Caco-2 (cell line): ENCODE measurements at regions not wholly inside any gene's neighbourhood (a gene's known extent, or its start where the extent isn't known, plus 50 kb on each side); places are given as distances from the start of the nearest gene placed in this dataset.

Experiments
- BruUV-seq: library from RNA; stranded (reverse); fragments of 400-500 nt; replicated peaks from 2 replicates; lab custom pipeline; 2021; lab: Mats Ljungman, UMichigan
- CTCF ChIA-PET: fragments of 300-600 bp; sonication (Branson Sonifier 250); formaldehyde crosslinking; loops from one replicate; lab custom pipeline; 2022; ENCODE audit warnings: antibody characterized with exemption; lab: Charles Lee
- POLR2A ChIA-PET: fragments of 300-600 bp; sonication (Branson Sonifier 250); formaldehyde crosslinking; loops from one replicate; lab custom pipeline; 2022; ENCODE audit warnings: antibody characterized with exemption; lab: Charles Lee
- DNase-seq, 2 experiments: peaks; one replicate each; pipeline versions ENCODE4 v3.0.0 to v3.0.0-alpha.2; 2020 to 2022
- H3K27me3 ChIP-seq: replicated peaks from 2 replicates; pipeline ENCODE4 v1.6.0; 2011; ENCODE audit warnings: low read length; ENCODE audit not compliant: control insufficient read depth, insufficient read depth
- H3K36me3 ChIP-seq: 2 replicates; pipeline ENCODE4 v1.5.1; 2011; ENCODE audit warnings: low read length; ENCODE audit not compliant: control insufficient read depth, insufficient read depth
- H3K4me1 ChIP-seq: fragments of 250-450 bp; sonication (Bioruptor Pico); 2 replicates; pipeline ENCODE4 v1.5.1; 2020; ENCODE audit warnings: mild to moderate bottlenecking
- H3K4me3 ChIP-seq: 2 replicates; pipeline ENCODE4 v1.5.1; 2011; ENCODE audit warnings: low read depth, mild to moderate bottlenecking, control low read depth, low read length
- H3K9me3 ChIP-seq: fragments of 250-450 bp; sonication (Bioruptor Pico); 2 replicates; pipeline ENCODE4 v1.5.1; 2020; ENCODE audit warnings: mild to moderate bottlenecking, moderate library complexity
- H3K27ac Mint-ChIP-seq: one replicate; pipeline ENCODE4 v1.8.0; 2022; ENCODE audit warnings: mixed read lengths; ENCODE audit not compliant: unreplicated experiment
- H3K27me3 Mint-ChIP-seq: one replicate; pipeline ENCODE4 v1.8.0; 2022; ENCODE audit warnings: mixed read lengths; ENCODE audit not compliant: insufficient read depth, unreplicated experiment
- H3K36me3 Mint-ChIP-seq: one replicate; pipeline ENCODE4 v1.8.0; 2022; ENCODE audit warnings: mild to moderate bottlenecking, mixed read lengths; ENCODE audit not compliant: insufficient read depth, unreplicated experiment
- H3K4me1 Mint-ChIP-seq: one replicate; pipeline ENCODE4 v1.8.0; 2022; ENCODE audit warnings: low read depth, mixed read lengths; ENCODE audit not compliant: unreplicated experiment
- H3K4me3 Mint-ChIP-seq: one replicate; pipeline ENCODE4 v1.8.0; 2022; ENCODE audit warnings: mild to moderate bottlenecking, moderate library complexity, mixed read lengths; ENCODE audit not compliant: unreplicated experiment
- H3K9me3 Mint-ChIP-seq: one replicate; pipeline ENCODE4 v1.8.0; 2022; ENCODE audit warnings: mixed read lengths; ENCODE audit not compliant: unreplicated experiment
- CTCF ChIP-seq, 2 experiments: fragments of 200-600 bp in 1 of 2; IDR thresholded peaks; 1 replicate in 1 of 2; 2 replicates in 1 of 2; pipeline versions ENCODE4 v1.5.1 to v1.8.0; 2011 to 2022; ENCODE audit warnings: antibody characterized with exemption in 1 of 2, control low read depth in 1 of 2, inconsistent platforms in 1 of 2, low read depth in 1 of 2, low read length in 1 of 2, mild to moderate bottlenecking in 1 of 2, moderate library complexity in 1 of 2; ENCODE audit not compliant: insufficient read depth in 1 of 2, severe bottlenecking in 1 of 2, unreplicated experiment in 1 of 2
- intact Hi-C: fragments of 100-400 bp; cut with micrococcal nuclease; formaldehyde crosslinking; loops from one replicate; pipeline ENCODE4 v1.10.0; 2022; ENCODE audit not compliant: unreplicated experiment

GRCh38 chr4:155609455-155610059 is 57.1 kb upstream of the GUCY1A1 start:
- no peak for TF ChIP-seq CTCF (IDR thresholded peaks at IDR 0.05; ENCODE audit: insufficient read depth in 1 of 2, low read depth in 1 of 2, low read length in 1 of 2, severe bottlenecking in 1 of 2, unreplicated experiment in 1 of 2)
- Histone ChIP-seq H3K4me1 (no peaks in the 10 kb centered on the region), H3K9me3 (no peaks in the 10 kb centered on the region), H3K36me3 (no peaks in the 10 kb centered on the region), H3K4me3 (no peak overlapping the region), H3K27me3 (no peaks in the 10 kb centered on the region)
- H3K4me1 Mint-ChIP-seq, result no peaks in the 10 kb centered on the region
- H3K27me3 Mint-ChIP-seq, result no peaks in the 10 kb centered on the region
- H3K9me3 Mint-ChIP-seq, result no peaks in the 10 kb centered on the region
- no peak overlapping the region for H3K27ac Mint-ChIP-seq
- no peak overlapping the region for H3K4me3 Mint-ChIP-seq
- H3K36me3 Mint-ChIP-seq, result no peaks in the 10 kb centered on the region
- BruUV-seq, result no TSS peak
- CTCF ChIA-PET, result no interaction called here
- DNase-seq, result no peak
- intact Hi-C loops, result no loop called here
- POLR2A ChIA-PET, result no interaction called here

- ChIA-PET CTCF (no interaction called here), POLR2A (no interaction called here)
- no peaks in the 10 kb centered on the region for H3K27me3 ChIP-seq
- no peak for DNase-seq
- H3K9me3 ChIP-seq, result no peaks in the 10 kb centered on the region
- no peaks in the 10 kb centered on the region for H3K4me1 ChIP-seq
- no TSS peak for BruUV-seq
- Mint-ChIP-seq H3K36me3 (no peaks in the 10 kb centered on the region), H3K9me3 (no peaks in the 10 kb centered on the region), H3K4me3 (no peak overlapping the region), H3K27ac (no peak overlapping the region), H3K4me1 (no peaks in the 10 kb centered on the region), H3K27me3 (no peaks in the 10 kb centered on the region)
- H3K4me3 ChIP-seq, result no peak overlapping the region
- TF ChIP-seq CTCF (IDR thresholded peaks at IDR 0.05; ENCODE audit: insufficient read depth in 1 of 2, low read depth in 1 of 2, low read length in 1 of 2, severe bottlenecking in 1 of 2, unreplicated experiment in 1 of 2), result no peak
- H3K36me3 ChIP-seq, result no peaks in the 10 kb centered on the region
- intact Hi-C loops, result no loop called here
Observed at GRCh38 chr4:155608225-155608885, 58.3 kb upstream of the GUCY1A1 start.

- H3K4me1 Mint-ChIP-seq, result no peaks in the 10 kb centered on the region
Observed at GRCh38 chr4:155607481-155607880, 59.2 kb upstream of the GUCY1A1 start.

More at GRCh38 chr4:155607481-155607880, 59.2 kb upstream of the GUCY1A1 start:
- Mint-ChIP-seq H3K27me3 (no peaks in the 10 kb centered on the region), H3K9me3 (no peaks in the 10 kb centered on the region), H3K4me3 (no peak overlapping the region), H3K36me3 (no peaks in the 10 kb centered on the region), H3K27ac (no peak overlapping the region)
- no peak for TF ChIP-seq CTCF (IDR thresholded peaks at IDR 0.05; ENCODE audit: insufficient read depth in 1 of 2, low read depth in 1 of 2, low read length in 1 of 2, severe bottlenecking in 1 of 2, unreplicated experiment in 1 of 2)
- DNase-seq, result no peak
- intact Hi-C loops, result no loop called here
- Histone ChIP-seq H3K9me3 (no peaks in the 10 kb centered on the region), H3K36me3 (no peaks in the 10 kb centered on the region), H3K27me3 (no peaks in the 10 kb centered on the region), H3K4me3 (no peak overlapping the region), H3K4me1 (no peaks in the 10 kb centered on the region; the same call in 1 of the 2 replicates)
- POLR2A ChIA-PET, result no interaction called here
- BruUV-seq, result no TSS peak
- CTCF ChIA-PET, result no interaction called here
